Activated naive CD4-positive, alpha-beta T cell treated with anti-CD3 and anti-CD28 coated beads, Interleukin-2, amount 10 ng/mL, durations not matched to agents 7 days and 5 days (primary cell): ENCODE measurements at regions not wholly inside any gene's neighbourhood (a gene's known extent, or its start where the extent isn't known, plus 50 kb on each side); places are given as distances from the start of the nearest gene placed in this dataset.

Source experiments
- CTCF ChIA-PET: fragments of 350-600 bp; sonication (Branson Sonifier 250); formaldehyde crosslinking; loops from one replicate; lab custom pipeline; 2021; ENCODE audit warnings: antibody characterized with exemption; lab: Charles Lee
- DNase-seq: peaks from one replicate; pipeline ENCODE4 v3.0.0-alpha.2; 2020
- H3K27ac Mint-ChIP-seq: one replicate; pipeline ENCODE4 v1.8.0; 2021; ENCODE audit warnings: mild to moderate bottlenecking, moderate library complexity, mixed read lengths
- H3K27me3 Mint-ChIP-seq: one replicate; pipeline ENCODE4 v1.8.0; 2021; ENCODE audit warnings: mild to moderate bottlenecking, mixed read lengths
- H3K36me3 Mint-ChIP-seq: one replicate; pipeline ENCODE4 v1.8.0; 2021; ENCODE audit warnings: mixed read lengths
- H3K4me1 Mint-ChIP-seq: one replicate; pipeline ENCODE4 v1.8.0; 2021; ENCODE audit warnings: mixed read lengths
- H3K4me3 Mint-ChIP-seq: one replicate; pipeline ENCODE4 v1.8.0; 2021; ENCODE audit warnings: mild to moderate bottlenecking, moderate library complexity, mixed read lengths
- H3K9me3 Mint-ChIP-seq: one replicate; pipeline ENCODE4 v1.8.0; 2021; ENCODE audit warnings: mixed read lengths

- Mint-ChIP-seq H3K4me1 (no peaks in the 10 kb centered on the region), H3K9me3 (peaks cover 2% of the 10 kb centered on the region), H3K4me3 (no peak overlapping the region), H3K36me3 (no peaks in the 10 kb centered on the region), H3K27ac (no peak overlapping the region), H3K27me3 (no peaks in the 10 kb centered on the region)
- CTCF ChIA-PET, result no interaction called here
- DNase-seq, result no peak
Observed at GRCh38 chr1:238489006-238489405, 598.3 kb upstream of the ZP4 start.

GRCh38 chr1:238488401-238488800 is 597.7 kb upstream of the ZP4 start:
- Mint-ChIP-seq H3K27me3 (no peaks in the 10 kb centered on the region), H3K36me3 (no peaks in the 10 kb centered on the region), H3K9me3 (peaks cover 2% of the 10 kb centered on the region), H3K4me1 (no peaks in the 10 kb centered on the region), H3K27ac (no peak overlapping the region), H3K4me3 (no peak overlapping the region)
- CTCF ChIA-PET, result no interaction called here
- DNase-seq, result no peak

DNA sequence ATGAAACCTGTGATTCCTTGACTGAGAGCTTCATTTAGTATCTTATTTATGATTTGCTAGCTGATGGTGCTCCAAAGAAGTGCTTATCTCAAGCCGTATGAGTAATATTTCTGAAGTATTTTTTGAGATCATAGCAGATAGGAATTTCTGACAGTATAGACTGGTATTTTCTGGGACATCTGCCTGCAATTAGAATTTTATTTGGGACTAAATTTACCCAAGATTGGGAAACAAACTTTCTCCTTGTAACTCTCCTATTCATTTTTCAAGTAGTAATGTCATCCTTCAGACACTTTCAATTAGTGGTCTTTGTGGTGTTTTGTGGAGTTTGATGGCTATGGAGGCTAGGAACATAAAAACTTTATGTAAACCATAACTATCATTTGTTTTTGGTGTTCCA is 597.2 kb upstream of the ZP4 start:
- H3K4me1 Mint-ChIP-seq, result no peaks in the 10 kb centered on the region
- CTCF ChIA-PET, result no interaction called here
- no peak for DNase-seq
- H3K9me3 Mint-ChIP-seq, result peaks cover 2% of the 10 kb centered on the region
- no peak overlapping the region for H3K4me3 Mint-ChIP-seq
- no peaks in the 10 kb centered on the region for H3K27me3 Mint-ChIP-seq
- no peaks in the 10 kb centered on the region for H3K36me3 Mint-ChIP-seq
- H3K27ac Mint-ChIP-seq, result no peak overlapping the region

GRCh38 chr1:238485912-238486209 is 595.1 kb upstream of the ZP4 start:
- Mint-ChIP-seq H3K27ac (no peak overlapping the region), H3K36me3 (no peaks in the 10 kb centered on the region), H3K27me3 (no peaks in the 10 kb centered on the region), H3K9me3 (peaks cover 4% of the 10 kb centered on the region), H3K4me1 (no peaks in the 10 kb centered on the region), H3K4me3 (no peak overlapping the region)
- CTCF ChIA-PET, result no interaction called here
- DNase-seq, result no peak

DNA sequence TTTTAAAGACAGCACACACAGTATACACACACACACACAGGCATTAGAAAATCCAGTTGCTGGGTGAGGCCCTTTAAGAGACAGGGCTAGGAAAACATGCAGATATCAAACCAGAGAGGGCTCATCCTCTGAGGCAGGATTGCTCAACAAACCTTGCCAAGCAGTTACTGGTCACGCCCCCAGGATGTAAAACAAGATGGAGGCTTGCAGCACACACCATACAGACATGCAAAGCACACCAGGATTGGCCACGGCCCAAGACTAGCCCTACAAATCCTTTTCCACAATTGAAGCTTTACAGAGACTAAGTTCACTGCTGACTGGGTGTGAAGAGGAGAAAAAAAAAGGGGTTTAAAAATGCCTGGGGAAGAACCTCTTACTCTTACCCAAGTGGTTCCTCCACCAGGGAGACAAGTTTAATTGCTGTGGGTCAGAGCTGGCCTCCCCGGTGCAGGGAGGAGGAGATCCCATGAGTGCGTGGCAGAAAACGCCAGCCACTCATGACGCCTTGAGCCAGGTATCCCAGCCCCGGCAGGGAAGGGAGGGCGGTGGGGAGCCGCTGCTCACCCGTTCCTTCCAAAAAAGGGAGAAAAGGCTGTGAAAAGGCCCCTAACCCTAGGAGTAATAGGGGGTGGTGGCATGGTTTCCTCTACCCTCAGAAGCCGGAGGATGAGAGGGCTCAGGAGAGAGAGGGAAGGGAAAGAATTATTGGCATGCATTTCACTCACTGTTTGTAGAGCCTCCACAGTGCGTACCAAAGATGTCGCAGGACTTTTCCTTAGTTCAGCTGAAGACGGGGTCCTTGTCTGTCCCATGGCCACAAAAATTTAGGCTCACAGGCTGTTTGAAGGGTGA is 594.6 kb upstream of the ZP4 start:
- Mint-ChIP-seq H3K27ac (no peak overlapping the region), H3K4me3 (no peak overlapping the region), H3K36me3 (no peaks in the 10 kb centered on the region), H3K4me1 (no peaks in the 10 kb centered on the region), H3K9me3 (peaks cover 3% of the 10 kb centered on the region), H3K27me3 (no peaks in the 10 kb centered on the region)
- DNase-seq, result no peak
- CTCF ChIA-PET, result no interaction called here

- no peaks in the 10 kb centered on the region for H3K4me1 Mint-ChIP-seq
- H3K4me3 Mint-ChIP-seq, result no peak overlapping the region
- DNase-seq, result no peak
- CTCF ChIA-PET, result no interaction called here
- peaks cover 4% of the 10 kb centered on the region for H3K9me3 Mint-ChIP-seq
- no peak overlapping the region for H3K27ac Mint-ChIP-seq
- no peaks in the 10 kb centered on the region for H3K36me3 Mint-ChIP-seq
- H3K27me3 Mint-ChIP-seq, result no peaks in the 10 kb centered on the region
Observed at GRCh38 chr1:238484121-238484520, 593.4 kb upstream of the ZP4 start.

DNA sequence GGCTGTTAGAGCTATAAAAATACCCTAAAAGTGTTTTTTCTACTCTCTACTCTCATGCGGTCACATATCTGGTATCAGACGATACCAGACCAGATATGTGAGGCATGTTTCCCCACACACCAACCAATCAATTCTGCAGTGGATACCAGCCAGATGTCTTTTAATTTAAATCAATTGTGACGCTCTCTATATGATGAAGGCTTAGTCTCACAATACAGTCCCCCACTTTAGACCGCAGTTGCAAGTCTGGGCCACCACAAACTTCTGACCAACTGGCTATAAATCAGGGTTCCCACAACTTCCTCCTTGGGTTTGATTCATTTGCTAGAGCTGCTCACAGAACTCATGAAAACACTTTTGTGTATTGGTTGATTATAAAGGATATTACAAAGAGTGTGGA is 586.1 kb upstream of the ZP4 start:
- H3K36me3 Mint-ChIP-seq, result no peaks in the 10 kb centered on the region
- H3K9me3 Mint-ChIP-seq, result peaks cover 3% of the 10 kb centered on the region

DNA sequence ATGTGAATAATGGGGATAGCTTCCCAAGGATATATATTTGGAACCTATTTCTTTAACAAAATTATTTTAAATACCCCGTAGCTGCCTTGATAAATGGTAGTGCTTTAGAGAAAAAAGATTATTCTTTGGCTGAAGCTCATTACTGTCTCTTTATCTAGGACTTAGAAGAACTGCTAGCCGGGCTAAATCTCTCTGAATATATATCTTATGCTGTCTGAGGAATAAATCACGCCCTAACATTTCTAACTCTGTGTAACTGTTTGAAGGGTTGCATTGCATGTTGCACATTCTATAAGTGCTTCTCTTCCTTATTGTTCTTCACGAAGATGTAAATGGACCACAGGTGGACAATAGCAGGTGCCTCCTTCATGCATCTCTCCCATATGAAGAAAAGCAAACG is 585.0 kb upstream of the ZP4 start:
- no peak overlapping the region for H3K27ac Mint-ChIP-seq
- no peaks in the 10 kb centered on the region for H3K27me3 Mint-ChIP-seq
- H3K4me3 Mint-ChIP-seq, result no peak overlapping the region
- H3K4me1 Mint-ChIP-seq, result no peaks in the 10 kb centered on the region
- H3K9me3 Mint-ChIP-seq, result peaks cover 7% of the 10 kb centered on the region
- no peaks in the 10 kb centered on the region for H3K36me3 Mint-ChIP-seq
- CTCF ChIA-PET, result no interaction called here
- no peak for DNase-seq

More for the DNA sequence above, 586.1 kb upstream of the ZP4 start:
- no peak overlapping the region for H3K4me3 Mint-ChIP-seq
- no peaks in the 10 kb centered on the region for H3K27me3 Mint-ChIP-seq
- H3K27ac Mint-ChIP-seq, result no peak overlapping the region
- no peak for DNase-seq
- no peaks in the 10 kb centered on the region for H3K4me1 Mint-ChIP-seq
- CTCF ChIA-PET, result no interaction called here

DNA sequence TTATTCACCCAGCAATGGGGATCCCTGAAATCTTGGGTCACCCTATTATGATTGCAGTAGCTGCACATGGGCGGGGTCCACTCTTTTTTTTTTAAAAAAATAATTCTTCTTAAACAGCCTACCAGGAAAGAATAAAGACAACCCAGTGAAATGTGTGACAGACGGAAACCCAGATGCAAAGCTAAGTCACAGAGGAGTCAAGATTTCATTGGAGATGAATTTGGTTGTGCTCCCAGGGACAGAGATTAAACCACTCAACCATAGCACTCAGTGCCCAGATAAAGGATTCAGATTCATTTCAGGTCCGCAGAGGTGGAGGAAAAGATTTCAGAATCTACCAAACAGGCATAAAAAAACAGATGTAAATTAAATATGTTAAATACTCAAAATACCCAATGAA is 583.5 kb upstream of the ZP4 start:
- peaks cover 5% of the 10 kb centered on the region for H3K9me3 Mint-ChIP-seq
- no peaks in the 10 kb centered on the region for H3K36me3 Mint-ChIP-seq
- H3K4me3 Mint-ChIP-seq, result no peak overlapping the region
- no peaks in the 10 kb centered on the region for H3K27me3 Mint-ChIP-seq
- CTCF ChIA-PET, result no interaction called here
- H3K4me1 Mint-ChIP-seq, result no peaks in the 10 kb centered on the region
- DNase-seq, result no peak
- no peak overlapping the region for H3K27ac Mint-ChIP-seq

- H3K9me3 Mint-ChIP-seq, result peaks cover 18% of the 10 kb centered on the region
- no peak overlapping the region for H3K4me3 Mint-ChIP-seq
- H3K4me1 Mint-ChIP-seq, result no peaks in the 10 kb centered on the region
- H3K27me3 Mint-ChIP-seq, result no peaks in the 10 kb centered on the region
- CTCF ChIA-PET, result no interaction called here
- no peaks in the 10 kb centered on the region for H3K36me3 Mint-ChIP-seq
- no peak overlapping the region for H3K27ac Mint-ChIP-seq
- DNase-seq, result no peak
Observed at GRCh38 chr1:238469146-238469631, 578.5 kb upstream of the ZP4 start.

DNA sequence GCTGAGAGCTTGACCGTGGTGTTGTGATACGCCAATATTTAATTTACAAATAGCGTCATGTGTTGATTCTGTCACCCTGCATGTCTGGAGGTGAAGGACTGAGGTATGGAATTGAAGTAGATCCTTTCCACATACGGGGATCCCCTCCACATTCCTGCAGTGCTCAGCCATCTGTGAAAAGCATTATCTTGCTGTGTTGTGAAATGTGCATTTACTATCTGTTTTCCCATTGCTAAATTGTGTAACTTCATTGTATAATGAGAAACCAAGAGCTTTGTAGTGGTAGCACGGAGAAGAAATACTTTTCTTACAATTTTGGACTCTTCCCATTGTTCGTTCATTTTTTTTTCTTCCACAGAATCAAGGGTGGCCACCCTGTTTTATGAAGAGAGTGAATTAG is 577.3 kb upstream of the ZP4 start:
- Mint-ChIP-seq H3K9me3 (peaks cover 22% of the 10 kb centered on the region), H3K27me3 (no peaks in the 10 kb centered on the region), H3K4me3 (no peak overlapping the region), H3K4me1 (no peaks in the 10 kb centered on the region), H3K27ac (no peak overlapping the region), H3K36me3 (no peaks in the 10 kb centered on the region)
- CTCF ChIA-PET, result no interaction called here
- DNase-seq, result no peak

GRCh38 chr1:238466459-238466858 is 575.7 kb upstream of the ZP4 start:
- CTCF ChIA-PET, result interaction anchor here (0.6 kb wide), 1 partner anchor 176 kb away, joined by 3 read pairs; no protein-coding TSS in a partner anchor
- no peak for DNase-seq
- H3K4me1 Mint-ChIP-seq, result no peaks in the 10 kb centered on the region
- H3K36me3 Mint-ChIP-seq, result no peaks in the 10 kb centered on the region
- peaks cover 28% of the 10 kb centered on the region for H3K9me3 Mint-ChIP-seq
- no peak overlapping the region for H3K4me3 Mint-ChIP-seq
- no peak overlapping the region for H3K27ac Mint-ChIP-seq
- H3K27me3 Mint-ChIP-seq, result no peaks in the 10 kb centered on the region

GRCh38 chr1:238465449-238465848 is 574.7 kb upstream of the ZP4 start:
- CTCF ChIA-PET, result no interaction called here
- H3K9me3 Mint-ChIP-seq, result peaks cover 25% of the 10 kb centered on the region
- no peaks in the 10 kb centered on the region for H3K4me1 Mint-ChIP-seq
- H3K36me3 Mint-ChIP-seq, result no peaks in the 10 kb centered on the region
- H3K27me3 Mint-ChIP-seq, result no peaks in the 10 kb centered on the region
- H3K4me3 Mint-ChIP-seq, result no peak overlapping the region
- DNase-seq, result no peak
- H3K27ac Mint-ChIP-seq, result no peak overlapping the region

- no peak for DNase-seq
- Mint-ChIP-seq H3K36me3 (no peaks in the 10 kb centered on the region), H3K27me3 (no peaks in the 10 kb centered on the region), H3K9me3 (peaks cover 18% of the 10 kb centered on the region), H3K27ac (no peak overlapping the region), H3K4me3 (no peak overlapping the region), H3K4me1 (no peaks in the 10 kb centered on the region)
- CTCF ChIA-PET, result no interaction called here
Observed at GRCh38 chr1:238458899-238459298, 568.2 kb upstream of the ZP4 start.

GRCh38 chr1:238457610-238458009 is 566.9 kb upstream of the ZP4 start:
- Mint-ChIP-seq H3K27ac (no peak overlapping the region), H3K9me3 (peaks cover 13% of the 10 kb centered on the region), H3K27me3 (no peaks in the 10 kb centered on the region), H3K36me3 (no peaks in the 10 kb centered on the region), H3K4me1 (no peaks in the 10 kb centered on the region), H3K4me3 (no peak overlapping the region)
- no peak for DNase-seq
- CTCF ChIA-PET, result no interaction called here
